NCI-H146 treated with DMSO at 0.1 percent for 48 hours (cell line): ENCODE measurements at regions not wholly inside any gene's neighbourhood (a gene's known extent, or its start where the extent isn't known, plus 50 kb on each side); places are given as distances from the start of the nearest gene placed in this dataset.
"Not testable (repeated sequence)": the region's sequence is repeated elsewhere in the genome, so short reads cannot be mapped to it uniquely, and the experiment has no call there.

ENCODE experiments used
- DNase-seq: peaks from one replicate; lab custom pipeline; 2025; ENCODE audit not compliant: unreplicated experiment; lab: John Stamatoyannopoulos, UW

GRCh38 chrX:84611843-84612636 is 109.8 kb upstream of the HDX start:
- no peak for DNase-seq

DNA sequence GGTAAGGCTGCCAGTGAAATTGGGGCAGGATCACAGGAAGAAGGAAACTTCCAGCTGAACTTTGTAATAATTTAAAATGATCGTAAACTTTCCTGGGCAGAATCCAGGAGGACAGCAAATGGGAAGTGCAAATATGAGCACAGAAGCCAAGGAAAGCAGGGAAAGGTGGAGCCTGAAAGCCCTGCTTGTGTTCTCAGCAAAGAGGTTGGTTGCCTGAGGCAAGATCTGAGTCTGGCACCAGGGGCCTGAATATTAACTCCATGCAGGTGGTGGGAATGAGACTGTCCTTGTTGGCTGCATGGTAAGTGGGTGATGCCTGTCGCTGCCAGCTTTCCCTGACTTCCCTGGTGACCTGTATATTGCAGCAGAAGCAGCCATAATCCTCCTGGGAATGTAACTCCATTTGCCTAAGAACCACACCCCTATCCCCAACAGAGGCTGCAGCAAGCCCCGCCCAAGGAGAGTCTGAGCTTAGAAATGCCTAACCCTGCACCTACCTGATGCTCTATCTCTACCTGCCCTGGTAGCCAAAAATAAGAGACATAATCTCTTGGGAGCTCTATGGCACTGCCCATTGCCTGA is 132.0 kb upstream of the HDX start:
- no peak for DNase-seq

GRCh38 chrX:84666086-84666485 is 163.8 kb upstream of the HDX start:
- no peak for DNase-seq

DNA sequence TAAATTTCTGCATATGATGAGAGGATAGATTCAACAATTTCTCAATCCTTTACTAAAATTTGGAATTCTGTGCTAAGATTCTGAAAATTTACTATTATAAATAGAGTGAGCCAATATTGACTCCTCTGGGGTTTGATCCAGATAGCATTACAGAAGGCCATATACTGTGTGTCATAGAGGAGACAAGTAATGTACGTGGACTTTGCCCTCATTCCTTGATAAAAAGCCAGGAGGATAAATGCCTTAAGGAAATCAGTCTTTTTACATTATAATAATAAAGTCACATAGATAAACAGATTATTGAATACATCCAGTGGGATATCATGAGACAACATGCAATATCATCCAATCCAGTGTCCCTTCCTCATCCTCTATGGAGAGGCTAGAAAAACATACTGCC is 188.0 kb upstream of the HDX start:
- DNase-seq: no peak

GRCh38 chrX:84709987-84710386 is 207.7 kb upstream of the HDX start:
- no peak for DNase-seq

DNA sequence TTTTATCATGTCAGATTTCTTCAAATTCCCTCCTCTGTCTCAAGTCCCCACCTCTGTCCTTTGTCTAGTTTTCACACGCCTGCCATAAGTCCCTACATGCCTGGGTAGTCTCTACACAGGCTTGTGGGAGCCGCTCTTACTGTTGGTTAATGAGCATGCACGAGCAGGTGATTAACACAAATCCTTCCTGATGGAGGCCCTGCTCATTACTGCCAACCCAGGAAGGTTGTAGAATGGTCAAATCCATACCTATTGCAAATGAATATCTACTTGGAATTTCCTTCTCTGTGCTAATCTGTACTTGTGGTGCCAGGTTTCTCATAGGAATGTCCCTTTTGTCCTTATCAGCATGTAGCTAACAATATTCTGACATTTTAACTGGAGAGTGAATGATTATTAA is 208.4 kb upstream of the HDX start:
- DNase-seq: no peak

GRCh38 chrX:84712621-84713020 is 210.4 kb upstream of the HDX start:
- no peak for DNase-seq

GRCh38 chrX:84715315-84715714 is 213.1 kb upstream of the HDX start:
- DNase-seq: no peak

- DNase-seq: peak; percentile 30
Measured at GRCh38 chrX:84717343-84717742, 215.1 kb upstream of the HDX start.

- no peak for DNase-seq
Measured at GRCh38 chrX:84721416-84721815, 219.2 kb upstream of the HDX start.

- peak; percentile 59 for DNase-seq
Measured at GRCh38 chrX:84724576-84724975, 222.3 kb upstream of the HDX start.

GRCh38 chrX:84729408-84729807 is 227.2 kb upstream of the HDX start:
- no peak for DNase-seq

DNA sequence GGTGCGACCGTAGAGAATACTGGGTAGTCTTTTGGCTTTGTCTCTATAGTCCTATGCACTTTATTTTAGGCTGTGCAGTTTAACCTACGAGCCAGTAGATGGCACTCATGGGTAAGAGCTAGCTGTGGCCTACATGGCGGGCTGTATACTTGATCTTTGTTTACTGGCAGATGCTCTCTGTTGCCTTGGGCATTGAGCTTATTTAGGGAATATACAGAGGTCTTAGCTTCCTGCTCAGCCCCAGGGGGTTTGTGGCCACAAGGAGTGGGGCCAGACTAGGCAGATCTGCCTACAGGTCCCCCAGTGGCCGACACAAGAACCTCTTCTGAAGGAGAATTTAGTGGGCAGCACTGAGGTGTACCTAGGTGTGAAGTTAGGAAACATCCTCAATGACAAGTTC is 227.6 kb upstream of the HDX start:
- DNase-seq: peak; percentile 70

- no peak for DNase-seq
Measured at GRCh38 chrX:84735025-84735424, 232.8 kb upstream of the HDX start.

- DNase-seq: no peak
Measured at GRCh38 chrX:84737471-84737871, 235.2 kb upstream of the HDX start.

GRCh38 chrX:84747516-84747915 is 245.3 kb upstream of the HDX start:
- no peak for DNase-seq

DNA sequence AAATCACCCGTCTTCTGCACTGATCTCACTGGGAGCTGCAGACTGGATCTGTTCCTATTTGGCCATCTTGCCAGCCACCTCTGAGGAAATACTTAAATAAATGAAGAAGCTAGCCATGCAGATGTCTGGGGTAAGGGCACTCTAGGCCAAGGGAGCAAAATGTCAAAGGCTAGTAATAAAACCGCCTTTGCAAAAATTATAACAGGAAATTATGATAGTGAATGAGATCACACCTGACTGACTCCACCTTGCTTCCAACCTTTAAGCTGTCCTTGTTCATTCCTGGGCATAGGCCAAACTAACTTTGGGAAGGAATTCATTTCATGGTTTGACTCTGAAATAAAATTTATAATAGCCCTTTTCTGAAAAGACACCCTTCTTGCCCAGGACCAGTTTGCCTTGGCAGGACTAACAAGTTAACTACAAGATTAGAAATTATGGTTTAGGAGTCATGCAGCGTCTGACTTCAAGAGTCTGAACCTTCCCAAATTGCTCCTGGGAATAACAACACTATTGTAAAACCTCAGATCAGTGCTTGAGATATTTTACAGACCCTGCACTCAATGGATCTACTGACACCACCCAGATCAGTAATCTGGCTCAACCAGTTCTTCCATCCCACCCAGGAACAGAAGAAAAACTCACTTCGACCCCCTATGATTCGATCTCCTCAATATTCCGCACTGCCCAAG is 246.9 kb upstream of the HDX start:
- DNase-seq: no peak

GRCh38 chrX:84760560-84760959 is 243.1 kb upstream of the APOOL start:
- no peak for DNase-seq

- DNase-seq: no peak
Measured at GRCh38 chrX:84796321-84796720, 207.4 kb upstream of the APOOL start.

GRCh38 chrX:84830836-84831235 is 172.8 kb upstream of the APOOL start:
- peak; percentile 60 for DNase-seq

DNA sequence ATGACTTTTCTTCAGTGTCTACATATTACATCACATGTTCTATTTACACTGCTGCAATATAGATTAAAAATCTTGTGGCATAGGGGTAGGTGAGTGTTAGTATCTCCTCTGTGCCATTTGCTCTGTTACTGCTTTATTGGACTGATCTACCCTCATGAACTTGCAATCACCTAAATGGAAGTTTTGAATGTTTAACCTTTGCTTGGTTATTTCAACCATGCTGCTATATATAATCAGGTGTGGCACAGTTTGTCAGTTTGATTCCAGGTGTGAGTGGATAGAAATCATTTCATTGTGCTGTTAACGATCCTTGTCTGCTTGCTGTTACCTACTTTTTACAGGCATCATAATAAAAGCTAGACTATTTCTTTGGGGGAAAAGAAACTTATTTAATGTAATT is 157.1 kb upstream of the APOOL start:
- DNase-seq: not testable (repeated sequence)

DNA sequence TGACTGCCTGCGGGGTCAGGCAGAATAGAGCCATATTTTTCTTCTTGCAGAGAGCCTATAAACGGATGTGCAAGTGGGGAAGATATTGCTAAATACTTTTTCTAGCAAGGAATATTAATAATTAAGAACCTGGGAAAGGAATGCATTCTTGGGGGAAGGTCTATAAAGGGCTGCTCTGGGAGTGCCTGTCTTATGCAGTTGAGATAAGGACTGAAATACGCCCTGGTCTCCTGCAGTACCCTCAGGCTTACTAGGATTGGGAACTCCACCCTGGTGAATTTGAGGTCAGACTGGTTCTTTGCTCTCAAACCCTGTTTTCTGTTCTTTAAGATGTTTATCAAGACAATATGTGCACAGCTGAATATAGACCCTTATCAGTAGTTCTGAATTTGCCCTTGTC is 152.5 kb upstream of the APOOL start:
- DNase-seq: not testable (repeated sequence)
